T-helper 1 cell treated with Interleukin-12 subunit alpha and Interleukin-12 subunit beta and Interleukin-4 antibody, amounts not matched to agents 30 μg/mL and 1 μg/mL, for 36 hours (primary cell): ENCODE measurements at regions not wholly inside any gene's neighbourhood (a gene's known extent, or its start where the extent isn't known, plus 50 kb on each side); places are given as distances from the start of the nearest gene placed in this dataset.
A peak's percentile ranks its signal among the peaks of the same experiment; 100 is the strongest.

Source experiments
- H3K27ac Mint-ChIP-seq: one replicate; pipeline ENCODE4 v1.8.0; 2021; ENCODE audit warnings: mild to moderate bottlenecking, mixed read lengths
- H3K27me3 Mint-ChIP-seq: one replicate; pipeline ENCODE4 v1.8.0; 2021; ENCODE audit warnings: low read depth, mixed read lengths
- H3K36me3 Mint-ChIP-seq: one replicate; pipeline ENCODE4 v1.8.0; 2021; ENCODE audit warnings: low read depth, mixed read lengths
- H3K4me1 Mint-ChIP-seq: one replicate; pipeline ENCODE4 v1.8.0; 2021; ENCODE audit warnings: low read depth, mixed read lengths
- H3K4me3 Mint-ChIP-seq: one replicate; pipeline ENCODE4 v1.8.0; 2021; ENCODE audit warnings: mild to moderate bottlenecking, moderate library complexity, mixed read lengths
- H3K9me3 Mint-ChIP-seq: one replicate; pipeline ENCODE4 v1.8.0; 2021; ENCODE audit warnings: mixed read lengths

GRCh38 chr6:137434640-137435039 is 59.6 kb downstream of the OLIG3 start:
- Mint-ChIP-seq H3K4me3 (no peak overlapping the region), H3K27me3 (peaks cover 38% of the 10 kb centered on the region), H3K36me3 (no peaks in the 10 kb centered on the region), H3K27ac (no peak overlapping the region), H3K9me3 (no peaks in the 10 kb centered on the region), H3K4me1 (no peaks in the 10 kb centered on the region)

- Mint-ChIP-seq H3K36me3 (no peaks in the 10 kb centered on the region), H3K4me1 (no peaks in the 10 kb centered on the region), H3K27ac (no peak overlapping the region), H3K27me3 (peaks cover 31% of the 10 kb centered on the region), H3K4me3 (no peak overlapping the region), H3K9me3 (no peaks in the 10 kb centered on the region)
These were observed 62.1 kb downstream of the OLIG3 start for GRCh38 chr6:137432054-137432611.

GRCh38 chr6:137430954-137431353 is 63.2 kb downstream of the OLIG3 start:
- H3K36me3 Mint-ChIP-seq, result no peaks in the 10 kb centered on the region
- no peaks in the 10 kb centered on the region for H3K9me3 Mint-ChIP-seq
- H3K27me3 Mint-ChIP-seq, result peaks cover 29% of the 10 kb centered on the region
- H3K4me1 Mint-ChIP-seq, result no peaks in the 10 kb centered on the region
- no peak overlapping the region for H3K27ac Mint-ChIP-seq
- H3K4me3 Mint-ChIP-seq, result no peak overlapping the region

- Mint-ChIP-seq H3K36me3 (no peaks in the 10 kb centered on the region), H3K4me1 (peaks cover 16% of the 10 kb centered on the region), H3K27ac (no peak overlapping the region), H3K4me3 (no peak overlapping the region), H3K9me3 (no peaks in the 10 kb centered on the region), H3K27me3 (peaks cover 22% of the 10 kb centered on the region)
These were observed 66.4 kb downstream of the OLIG3 start for GRCh38 chr6:137427656-137428290.

- peaks cover 1% of the 10 kb centered on the region for H3K36me3 Mint-ChIP-seq
- peaks cover 15% of the 10 kb centered on the region for H3K27me3 Mint-ChIP-seq
- no peak overlapping the region for H3K4me3 Mint-ChIP-seq
- no peak overlapping the region for H3K27ac Mint-ChIP-seq
- H3K4me1 Mint-ChIP-seq, result peaks cover 16% of the 10 kb centered on the region
- peaks cover 5% of the 10 kb centered on the region for H3K9me3 Mint-ChIP-seq
These were observed 68.0 kb downstream of the OLIG3 start for GRCh38 chr6:137426007-137426689.

GRCh38 chr6:137424251-137424650 is 69.9 kb downstream of the OLIG3 start:
- Mint-ChIP-seq H3K4me3 (no peak overlapping the region), H3K36me3 (peaks cover 1% of the 10 kb centered on the region), H3K4me1 (peaks cover 16% of the 10 kb centered on the region), H3K27ac (peak overlapping the region; percentile 29), H3K27me3 (peaks cover 4% of the 10 kb centered on the region), H3K9me3 (peaks cover 5% of the 10 kb centered on the region)

- Mint-ChIP-seq H3K36me3 (peaks cover 1% of the 10 kb centered on the region), H3K4me1 (peaks cover 19% of the 10 kb centered on the region), H3K4me3 (no peak overlapping the region), H3K27me3 (no peaks in the 10 kb centered on the region), H3K9me3 (peaks cover 5% of the 10 kb centered on the region), H3K27ac (no peak overlapping the region)
These were observed 70.6 kb downstream of the OLIG3 start for GRCh38 chr6:137423451-137424168.

GRCh38 chr6:137417396-137417795 is 76.8 kb downstream of the OLIG3 start:
- H3K36me3 Mint-ChIP-seq, result peaks cover 1% of the 10 kb centered on the region
- H3K4me1 Mint-ChIP-seq, result peaks cover 11% of the 10 kb centered on the region
- no peak overlapping the region for H3K27ac Mint-ChIP-seq
- H3K4me3 Mint-ChIP-seq, result no peak overlapping the region
- H3K27me3 Mint-ChIP-seq, result peaks cover 10% of the 10 kb centered on the region
- H3K9me3 Mint-ChIP-seq, result peaks cover 3% of the 10 kb centered on the region

- no peak overlapping the region for H3K27ac Mint-ChIP-seq
- H3K4me3 Mint-ChIP-seq, result no peak overlapping the region
- no peaks in the 10 kb centered on the region for H3K9me3 Mint-ChIP-seq
- no peaks in the 10 kb centered on the region for H3K36me3 Mint-ChIP-seq
- H3K27me3 Mint-ChIP-seq, result peaks cover 11% of the 10 kb centered on the region
- H3K4me1 Mint-ChIP-seq, result peaks cover 11% of the 10 kb centered on the region
These were observed 77.7 kb downstream of the OLIG3 start for GRCh38 chr6:137416376-137417109.

- H3K36me3 Mint-ChIP-seq, result no peaks in the 10 kb centered on the region
These were observed 78.4 kb downstream of the OLIG3 start for GRCh38 chr6:137415834-137416190.

GRCh38 chr6:137415127-137415833 is 78.9 kb downstream of the OLIG3 start:
- Mint-ChIP-seq H3K9me3 (no peaks in the 10 kb centered on the region), H3K36me3 (no peaks in the 10 kb centered on the region), H3K27me3 (peaks cover 11% of the 10 kb centered on the region), H3K4me3 (peak overlapping the region; percentile 69), H3K4me1 (peaks cover 11% of the 10 kb centered on the region), H3K27ac (peak overlapping the region; percentile 66)

More at GRCh38 chr6:137415834-137416190, 78.4 kb downstream of the OLIG3 start:
- Mint-ChIP-seq H3K27ac (peak overlapping the region; percentile 66), H3K4me1 (peaks cover 11% of the 10 kb centered on the region), H3K9me3 (no peaks in the 10 kb centered on the region), H3K27me3 (peaks cover 11% of the 10 kb centered on the region), H3K4me3 (peak overlapping the region; percentile 69)

- Mint-ChIP-seq H3K4me3 (peak overlapping the region; percentile 69), H3K4me1 (peaks cover 11% of the 10 kb centered on the region), H3K27ac (peak overlapping the region; percentile 66), H3K27me3 (peaks cover 11% of the 10 kb centered on the region), H3K36me3 (no peaks in the 10 kb centered on the region), H3K9me3 (no peaks in the 10 kb centered on the region)
These were observed 79.6 kb downstream of the OLIG3 start for GRCh38 chr6:137414599-137414998.

- Mint-ChIP-seq H3K36me3 (peaks cover 5% of the 10 kb centered on the region), H3K4me3 (no peak overlapping the region), H3K27me3 (peaks cover 11% of the 10 kb centered on the region), H3K27ac (no peak overlapping the region), H3K4me1 (peaks cover 9% of the 10 kb centered on the region), H3K9me3 (peaks cover 5% of the 10 kb centered on the region)
These were observed 80.7 kb downstream of the OLIG3 start for GRCh38 chr6:137413482-137413881.

- Mint-ChIP-seq H3K9me3 (peaks cover 11% of the 10 kb centered on the region), H3K27ac (no peak overlapping the region), H3K4me3 (no peak overlapping the region), H3K36me3 (peaks cover 7% of the 10 kb centered on the region), H3K4me1 (peaks cover 16% of the 10 kb centered on the region), H3K27me3 (peaks cover 11% of the 10 kb centered on the region)
These were observed 81.6 kb downstream of the OLIG3 start for GRCh38 chr6:137412562-137412961.
